HCT116 (cell line): ENCODE measurements at regions not wholly inside any gene's neighbourhood (a gene's known extent, or its start where the extent isn't known, plus 50 kb on each side); places are given as distances from the start of the nearest gene placed in this dataset.

ENCODE experiments used
- ATAC-seq: fragments of 200-7000 bp; cut with Tn5 transposase; 2 replicates; pipeline ENCODE4 v1.9.1; 2020; ENCODE audit warnings: mild to moderate bottlenecking, moderate library complexity
- BruUV-seq: library from RNA; stranded (reverse); fragments of 400-500 nt; replicated peaks from 2 replicates; lab custom pipeline; 2021; lab: Mats Ljungman, UMichigan
- CTCF ChIA-PET: fragments of 300-600 bp; sonication (Branson Sonifier 250); formaldehyde crosslinking; loops from one replicate; lab custom pipeline; 2021; ENCODE audit warnings: antibody characterized with exemption; lab: Charles Lee
- POLR2A ChIA-PET: fragments of 300-600, 350-600 bp; sonication (Branson Sonifier 250); formaldehyde crosslinking; loops from one replicate; lab custom pipeline; 2021; ENCODE audit warnings: antibody characterized with exemption; lab: Charles Lee
- RAD21 ChIA-PET, 2 experiments: fragments of 300-600 bp; sonication (Branson Sonifier 250); formaldehyde crosslinking; loops; one replicate each; lab custom pipeline; 2023; ENCODE audit warnings: low total read pairs in 2 of 2; ENCODE audit not compliant: uncharacterized antibody in 2 of 2, unreplicated experiment in 2 of 2, low non-redundant PET in 1 of 2; lab: Charles Lee
- DNase-seq: peaks from one replicate; pipeline ENCODE4 v3.0.0-alpha.2; 2010; ENCODE audit warnings: low read depth, low spot score
- H2AFZ ChIP-seq: fragments of 200-600 bp; shearing (Covaris generic), sonication (generic); 2 replicates; pipeline ENCODE4 v1.6.1; 2017; ENCODE audit warnings: low read depth, mixed run types, mixed read lengths, antibody characterized with exemption, low read length; ENCODE audit not compliant: poor library complexity, severe bottlenecking
- H3K27ac ChIP-seq: 2 replicates; pipeline ENCODE4 v1.5.1; 2012; ENCODE audit warnings: low read depth, low read length
- H3K27me3 ChIP-seq: fragments of 200-600 bp; sonication (generic); 2 replicates; pipeline ENCODE4 v1.6.1; 2016; ENCODE audit warnings: mixed run types, low read length, mixed read lengths; ENCODE audit not compliant: insufficient read depth
- H3K36me3 ChIP-seq, 2 experiments: fragments of 200-500 bp in 1 of 2; fragments of 200-600 bp in 1 of 2; sonication (Bioruptor generic) in 1 of 2; sonication (generic) in 1 of 2; 2 replicates each; pipeline versions ENCODE4 v1.5.1 to v1.6.1; 2014 to 2016; ENCODE audit warnings: low read length in 2 of 2, inconsistent platforms in 1 of 2, mixed read lengths in 1 of 2, mixed run types in 1 of 2; ENCODE audit not compliant: insufficient read depth in 2 of 2, control insufficient read depth in 1 of 2
- H3K4me1 ChIP-seq, 2 experiments: fragments of 200-600 bp in 1 of 2; sonication (generic) in 1 of 2; 2 replicates each; pipeline versions ENCODE4 v1.5.1 to v1.6.1; 2012 to 2017; ENCODE audit warnings: low read length in 2 of 2, inconsistent platforms in 1 of 2, mild to moderate bottlenecking in 1 of 2, mixed read lengths in 1 of 2, mixed run types in 1 of 2, moderate library complexity in 1 of 2; ENCODE audit not compliant: insufficient read depth in 2 of 2, control insufficient read depth in 1 of 2
- H3K4me2 ChIP-seq: fragments of 200-600 bp; sonication (generic); 2 replicates; pipeline ENCODE4 v1.6.1; 2017; ENCODE audit warnings: mixed run types, low read length, mixed read lengths
- H3K4me3 ChIP-seq, 2 experiments: fragments of 200-600 bp in 1 of 2; sonication (generic) in 1 of 2; replicated peaks in 1 of 2; 2 replicates each; pipeline ENCODE4 v1.5.1; 2011 to 2016; ENCODE audit warnings: low read length in 2 of 2, control low read depth in 1 of 2, low read depth in 1 of 2, mild to moderate bottlenecking in 1 of 2, mixed read lengths in 1 of 2, mixed run types in 1 of 2
- H3K79me2 ChIP-seq: fragments of 200-600 bp; sonication (generic); 2 replicates; pipeline ENCODE4 v1.6.1; 2017; ENCODE audit warnings: mild to moderate bottlenecking, mixed run types, low read length, moderate library complexity, mixed read lengths; ENCODE audit not compliant: insufficient read depth
- H3K9ac ChIP-seq: fragments of 200-600 bp; sonication (generic); 2 replicates; pipeline ENCODE4 v1.6.1; 2016; ENCODE audit warnings: low read length, mixed read lengths
- H3K9me2 ChIP-seq: fragments of 200-600 bp; sonication (generic), shearing (Covaris generic); 2 replicates; pipeline ENCODE4 v1.6.1; 2017; ENCODE audit warnings: mixed run types, mild to moderate bottlenecking, moderate library complexity; ENCODE audit not compliant: insufficient read depth
- H3K9me3 ChIP-seq, 2 experiments: fragments of 200-500 bp in 1 of 2; fragments of 200-600 bp in 1 of 2; sonication (Bioruptor generic) in 1 of 2; sonication (generic) in 1 of 2; 2 replicates each; pipeline ENCODE4 v1.6.1; 2014 to 2017; ENCODE audit warnings: low read length in 2 of 2, mixed read lengths in 2 of 2, inconsistent platforms in 1 of 2, low read depth in 1 of 2, mild to moderate bottlenecking in 1 of 2, mixed run types in 1 of 2, moderate library complexity in 1 of 2; ENCODE audit not compliant: control insufficient read depth in 1 of 2, insufficient read depth in 1 of 2
- H4K20me1 ChIP-seq: fragments of 200-600 bp; sonication (generic), shearing (Covaris generic); 2 replicates; pipeline ENCODE4 v1.6.1; 2017; ENCODE audit warnings: mixed run types, mild to moderate bottlenecking, moderate library complexity; ENCODE audit not compliant: insufficient read depth
- ATF3 ChIP-seq: IDR thresholded peaks from 2 replicates; pipeline ENCODE4 v1.6.1; 2012
- CBX3 ChIP-seq: IDR thresholded peaks from 2 replicates; pipeline ENCODE4 v1.6.1; 2012; ENCODE audit warnings: low read depth
- CEBPB ChIP-seq: IDR thresholded peaks from 2 replicates; pipeline ENCODE4 v1.6.1; 2012; ENCODE audit warnings: low read depth
- CTCF ChIP-seq, 3 experiments: fragments of 200-600 bp in 1 of 3; sonication (generic) in 1 of 3; IDR thresholded peaks in 2 of 3; conservative IDR thresholded peaks in 1 of 3; 2 replicates each; pipeline ENCODE4 v1.5.1; 2012 to 2017; ENCODE audit warnings: low read depth in 2 of 3, low read length in 2 of 3, antibody characterized with exemption in 1 of 3, borderline replicate concordance in 1 of 3, control low read depth in 1 of 3, mild to moderate bottlenecking in 1 of 3, mixed read lengths in 1 of 3, mixed run types in 1 of 3, moderate library complexity in 1 of 3; ENCODE audit not compliant: insufficient read depth in 1 of 3
- EGR1 ChIP-seq: IDR thresholded peaks from 2 replicates; pipeline ENCODE4 v1.6.1; 2012; ENCODE audit warnings: low read depth
- EZH2phosphoT487 ChIP-seq: fragments of 200-600 bp; IDR thresholded peaks from 2 replicates; pipeline ENCODE4 v1.6.1; 2018; ENCODE audit warnings: antibody characterized with exemption, borderline replicate concordance
- FOSL1 ChIP-seq: IDR thresholded peaks from 2 replicates; pipeline ENCODE4 v1.6.1; 2012; ENCODE audit warnings: low read depth
- JUND ChIP-seq: IDR thresholded peaks from 2 replicates; pipeline ENCODE4 v1.6.1; 2012
- MAX ChIP-seq: IDR thresholded peaks from 2 replicates; pipeline ENCODE4 v1.6.1; 2012
- POLR2A ChIP-seq: IDR thresholded peaks from 2 replicates; pipeline ENCODE4 v1.7.0; 2011; ENCODE audit warnings: borderline replicate concordance; ENCODE audit not compliant: insufficient read depth, insufficient read length; ENCODE audit errors: extremely low read depth
- RAD21 ChIP-seq: IDR thresholded peaks from 2 replicates; pipeline ENCODE4 v1.6.1; 2012; ENCODE audit warnings: low read depth, mild to moderate bottlenecking
- REST ChIP-seq: IDR thresholded peaks from 2 replicates; pipeline ENCODE4 v1.6.1; 2012; ENCODE audit warnings: low read depth
- SIN3A ChIP-seq: IDR thresholded peaks from 2 replicates; pipeline ENCODE4 v1.6.1; 2012; ENCODE audit warnings: low read depth
- SP1 ChIP-seq: IDR thresholded peaks from 2 replicates; pipeline ENCODE4 v1.6.1; 2012; ENCODE audit warnings: low read depth
- TCF7L2 ChIP-seq: IDR thresholded peaks from 2 replicates; pipeline ENCODE4 v1.7.0; 2011; ENCODE audit warnings: borderline replicate concordance, inconsistent platforms; ENCODE audit not compliant: insufficient read depth, insufficient read length; ENCODE audit errors: extremely low read depth
- YY1 ChIP-seq: IDR thresholded peaks from 2 replicates; pipeline ENCODE4 v1.6.1; 2011; ENCODE audit warnings: low read length, low read depth, moderate library complexity, mild to moderate bottlenecking; ENCODE audit not compliant: insufficient replicate concordance; ENCODE audit errors: extremely low read depth
- ZBTB33 ChIP-seq: IDR thresholded peaks from 2 replicates; pipeline ENCODE4 v1.6.1; 2011; ENCODE audit warnings: mild to moderate bottlenecking, low read length, moderate library complexity; ENCODE audit not compliant: insufficient replicate concordance; ENCODE audit errors: extremely low read depth
- ZNF274 ChIP-seq: fragments of 200-500 bp; sonication (Bioruptor generic); IDR thresholded peaks from 2 replicates; pipeline ENCODE4 v1.6.1; 2014; ENCODE audit warnings: mild to moderate bottlenecking, low read depth, low read length, inconsistent platforms
- intact Hi-C: fragments of 100-400 bp; cut with micrococcal nuclease; formaldehyde crosslinking; loops from 2 replicates; pipeline ENCODE4 v1.10.0; 2022

GRCh38 chr4:36549252-36549651 lies 267.8 kb downstream of the DTHD1 start:
- TF ChIP-seq REST (no peak), TCF7L2 (peak; percentile 37), JUND (peak; percentile 43), ATF3 (no peak), EZH2phosphoT487 (no peak), CTCF (IDR thresholded peaks at IDR 0.05 in 2 of 3, conservative IDR thresholded peaks at IDR 0.05 in 1 of 3; ENCODE audit: borderline replicate concordance in 1 of 3, insufficient read depth in 1 of 3, low read depth in 2 of 3, low read length in 2 of 3) (no peak), ZNF274 (no peak), EGR1 (no peak), YY1 (no peak), POLR2A (no peak), SIN3A (no peak), FOSL1 (peak; percentile 37; the same call in 1 of the 2 replicates), MAX (no peak), RAD21 (no peak), SP1 (0 out of 2 replicates have a peak, but pooled peaks have one; percentile 14), CBX3 (no peak), CEBPB (no peak), ZBTB33 (no peak)
- BruUV-seq = no TSS peak
- no peak overlapping the region for H3K27ac ChIP-seq
- no peak overlapping the region for H3K9ac ChIP-seq
- intact Hi-C loops = no loop called here
- DNase-seq = peak; percentile 18
- peak overlapping the region; percentile 6; the same call in 1 of the 2 replicates for H3K4me2 ChIP-seq
- peaks cover 16 to 39% of the 10 kb centered on the region in 2 experiments; a peak in 3 of 4 replicates for H3K4me1 ChIP-seq
- ChIA-PET CTCF (no interaction called here), POLR2A (no interaction called here), RAD21 (no interaction called here)
- no peaks in the 10 kb centered on the region for H3K79me2 ChIP-seq
- no peak overlapping the region for H2AFZ ChIP-seq
- ATAC-seq = no peak; the same call in 1 of the 2 replicates
- H3K4me3 ChIP-seq = no peak overlapping the region
- no peaks in the 10 kb centered on the region for H3K9me2 ChIP-seq
- H3K36me3 ChIP-seq = no peaks in the 10 kb centered on the region
- H4K20me1 ChIP-seq = no peaks in the 10 kb centered on the region
- H3K27me3 ChIP-seq = no peaks in the 10 kb centered on the region
- no peaks in the 10 kb centered on the region for H3K9me3 ChIP-seq
